Spleen (tissue), 7 donors: ENCODE measurements at regions not wholly inside any gene's neighbourhood (a gene's known extent, or its start where the extent isn't known, plus 50 kb on each side); places are given as distances from the start of the nearest gene placed in this dataset.

Experiments
- CTCF ChIP-seq, 11 experiments: fragments of 200-600 bp in 7 of 11; fragments of 450-650 bp in 4 of 11; sonication (generic) in 4 of 11; IDR thresholded peaks in 8 of 11; conservative IDR thresholded peaks in 3 of 11; 1 replicate in 7 of 11; 2 replicates in 4 of 11; pipeline versions ENCODE4 v1.4.0 to v1.8.0; 2016 to 2021; ENCODE audit warnings: antibody characterized with exemption in 11 of 11, inconsistent platforms in 4 of 11, mild to moderate bottlenecking in 1 of 11
- POLR2A ChIP-seq, 3 donors: fragments of 450-650 bp; IDR thresholded peaks; one replicate each; pipeline ENCODE4 v1.5.1; 2017; ENCODE audit warnings: antibody characterized with exemption in 3 of 3, mild to moderate bottlenecking in 1 of 3
- donor health status: DM: no; HTN: no; CAD: no; lungs with moderate emphysema.
- donor health status: DM: no; HTN: no; CAD: no.
- donor health status: DM: no; HTN: no; CAD: no.

DNA sequence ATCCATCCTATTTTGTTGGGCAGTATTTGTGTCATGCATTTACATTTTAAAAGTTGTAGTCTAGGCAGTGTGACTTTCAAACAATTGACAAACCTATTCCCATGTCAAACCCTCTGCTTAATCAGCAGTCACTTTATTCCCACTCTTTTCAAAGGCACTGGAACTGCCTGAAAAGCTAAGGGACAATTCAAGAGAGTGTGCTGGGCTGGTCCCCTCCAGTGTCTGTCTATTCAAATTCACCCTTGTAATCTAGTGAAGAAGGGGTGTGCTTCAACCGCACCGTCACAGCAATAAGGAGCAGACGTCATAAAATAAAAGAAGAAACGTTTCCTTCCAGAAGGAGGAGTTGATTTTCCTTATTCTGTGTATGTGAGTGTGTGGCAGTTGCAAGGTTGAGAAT lies 197.0 kb upstream of the MAD2L1 start:
- TF ChIP-seq CTCF (IDR thresholded peaks at IDR 0.05 in 8 of 11, conservative IDR thresholded peaks at IDR 0.05 in 3 of 11) = no peak
- TF ChIP-seq POLR2A (IDR thresholded peaks at IDR 0.05) = no peak
